PFSK-1 (cell line): ENCODE measurements at regions not wholly inside any gene's neighbourhood (a gene's known extent, or its start where the extent isn't known, plus 50 kb on each side); places are given as distances from the start of the nearest gene placed in this dataset.

Source experiments
- FOXP2 ChIP-seq: optimal IDR thresholded peaks from 2 replicates; pipeline ENCODE3; 2011; ENCODE audit warnings: borderline replicate concordance, control low read depth, inconsistent platforms; ENCODE audit not compliant: insufficient read depth; ENCODE audit errors: extremely low read length, extremely low read depth
- POLR2AphosphoS5 ChIP-seq: IDR thresholded peaks from 2 replicates; pipeline ENCODE4 v1.6.1; 2012; ENCODE audit warnings: low read depth, mild to moderate bottlenecking, control low read depth, low read length, moderate library complexity
- SIN3A ChIP-seq: IDR thresholded peaks from 2 replicates; pipeline ENCODE4 v1.6.1; 2012; ENCODE audit warnings: mild to moderate bottlenecking, low read length, moderate library complexity, borderline replicate concordance; ENCODE audit not compliant: insufficient read depth
- TAF1 ChIP-seq: IDR thresholded peaks from 2 replicates; pipeline ENCODE4 v1.6.1; 2012; ENCODE audit warnings: low read length, control low read depth, borderline replicate concordance; ENCODE audit not compliant: insufficient read depth
- TF ChIP-seq, protein P1 (sequence below), 2 experiments: IDR thresholded peaks; 2 replicates each; pipeline versions ENCODE4 v1.6.1 to v1.8.0; 2011 to 2012; ENCODE audit warnings: low read depth in 2 of 2, low read length in 2 of 2, control low read depth in 1 of 2, inconsistent platforms in 1 of 2, mild to moderate bottlenecking in 1 of 2, moderate library complexity in 1 of 2; ENCODE audit not compliant: insufficient read depth in 1 of 2

DNA sequence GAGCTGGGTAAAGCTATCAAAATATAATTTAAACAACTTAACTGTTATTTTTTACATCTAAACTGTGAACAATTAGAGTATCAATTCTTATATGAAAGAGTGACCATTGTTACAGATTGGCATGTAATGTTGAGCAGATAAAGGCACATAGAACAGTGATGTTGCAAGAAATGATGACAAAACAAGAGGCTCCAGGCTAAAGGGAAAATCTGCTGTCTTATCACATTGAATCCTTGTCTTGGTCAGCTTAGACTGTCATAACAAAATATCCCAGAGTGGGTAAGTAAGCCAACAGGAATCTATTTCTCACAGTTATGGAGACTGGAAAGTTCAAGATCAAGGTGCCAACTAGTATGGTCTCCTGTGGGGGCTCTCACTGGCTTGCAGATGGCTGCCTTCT is 154.1 kb upstream of the PPP3CA start:
- TF ChIP-seq TAF1 (no peak), FOXP2 (no peak), POLR2AphosphoS5 (no peak), SIN3A (no peak)
- TF ChIP-seq, protein P1, sequence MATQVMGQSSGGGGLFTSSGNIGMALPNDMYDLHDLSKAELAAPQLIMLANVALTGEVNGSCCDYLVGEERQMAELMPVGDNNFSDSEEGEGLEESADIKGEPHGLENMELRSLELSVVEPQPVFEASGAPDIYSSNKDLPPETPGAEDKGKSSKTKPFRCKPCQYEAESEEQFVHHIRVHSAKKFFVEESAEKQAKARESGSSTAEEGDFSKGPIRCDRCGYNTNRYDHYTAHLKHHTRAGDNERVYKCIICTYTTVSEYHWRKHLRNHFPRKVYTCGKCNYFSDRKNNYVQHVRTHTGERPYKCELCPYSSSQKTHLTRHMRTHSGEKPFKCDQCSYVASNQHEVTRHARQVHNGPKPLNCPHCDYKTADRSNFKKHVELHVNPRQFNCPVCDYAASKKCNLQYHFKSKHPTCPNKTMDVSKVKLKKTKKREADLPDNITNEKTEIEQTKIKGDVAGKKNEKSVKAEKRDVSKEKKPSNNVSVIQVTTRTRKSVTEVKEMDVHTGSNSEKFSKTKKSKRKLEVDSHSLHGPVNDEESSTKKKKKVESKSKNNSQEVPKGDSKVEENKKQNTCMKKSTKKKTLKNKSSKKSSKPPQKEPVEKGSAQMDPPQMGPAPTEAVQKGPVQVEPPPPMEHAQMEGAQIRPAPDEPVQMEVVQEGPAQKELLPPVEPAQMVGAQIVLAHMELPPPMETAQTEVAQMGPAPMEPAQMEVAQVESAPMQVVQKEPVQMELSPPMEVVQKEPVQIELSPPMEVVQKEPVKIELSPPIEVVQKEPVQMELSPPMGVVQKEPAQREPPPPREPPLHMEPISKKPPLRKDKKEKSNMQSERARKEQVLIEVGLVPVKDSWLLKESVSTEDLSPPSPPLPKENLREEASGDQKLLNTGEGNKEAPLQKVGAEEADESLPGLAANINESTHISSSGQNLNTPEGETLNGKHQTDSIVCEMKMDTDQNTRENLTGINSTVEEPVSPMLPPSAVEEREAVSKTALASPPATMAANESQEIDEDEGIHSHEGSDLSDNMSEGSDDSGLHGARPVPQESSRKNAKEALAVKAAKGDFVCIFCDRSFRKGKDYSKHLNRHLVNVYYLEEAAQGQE (IDR thresholded peaks at IDR 0.05; ENCODE audit: insufficient read depth in 1 of 2, low read depth in 2 of 2, low read length in 2 of 2): no peak

GRCh38 chr4:101500742-101501141 is 153.4 kb upstream of the PPP3CA start:
- TF ChIP-seq TAF1 (no peak), POLR2AphosphoS5 (no peak), SIN3A (no peak), FOXP2 (no peak)

GRCh38 chr4:101475246-101475645 is 127.9 kb upstream of the PPP3CA start:
- TF ChIP-seq FOXP2: no peak
- TF ChIP-seq, protein P1 (IDR thresholded peaks at IDR 0.05; ENCODE audit: insufficient read depth in 1 of 2, low read depth in 2 of 2, low read length in 2 of 2): no peak
- no peak for TF ChIP-seq SIN3A
- TF ChIP-seq TAF1: no peak
- TF ChIP-seq POLR2AphosphoS5: no peak

DNA sequence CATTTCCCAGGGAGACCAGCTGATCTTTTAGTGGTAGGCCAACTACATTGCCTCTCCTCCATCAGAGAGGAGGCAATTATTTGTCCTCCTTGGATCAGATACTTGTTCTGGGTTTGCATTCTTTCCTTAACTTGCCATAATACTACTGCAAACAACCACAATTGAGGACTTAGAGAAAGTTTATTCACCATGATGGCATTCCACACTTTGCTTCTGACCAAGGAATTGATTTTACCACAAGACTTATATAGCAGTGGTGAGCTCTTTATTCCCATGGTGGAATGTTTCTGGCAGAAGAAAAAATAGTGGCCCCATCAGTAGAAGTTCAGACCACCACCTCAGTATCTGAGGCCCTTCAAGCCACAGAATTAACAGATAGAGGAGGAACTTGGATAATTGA is 123.9 kb upstream of the PPP3CA start:
- TF ChIP-seq POLR2AphosphoS5: no peak
- no peak for TF ChIP-seq SIN3A
- TF ChIP-seq TAF1: no peak
- TF ChIP-seq FOXP2: no peak
- TF ChIP-seq, protein P1 (IDR thresholded peaks at IDR 0.05; ENCODE audit: insufficient read depth in 1 of 2, low read depth in 2 of 2, low read length in 2 of 2): no peak

GRCh38 chr4:101464596-101464995 is 117.3 kb upstream of the PPP3CA start:
- TF ChIP-seq, protein P1 (IDR thresholded peaks at IDR 0.05; ENCODE audit: insufficient read depth in 1 of 2, low read depth in 2 of 2, low read length in 2 of 2): no peak
- no peak for TF ChIP-seq POLR2AphosphoS5
- no peak for TF ChIP-seq TAF1
- no peak for TF ChIP-seq SIN3A
- no peak for TF ChIP-seq FOXP2

GRCh38 chr4:101458914-101459313 is 111.6 kb upstream of the PPP3CA start:
- no peak for TF ChIP-seq FOXP2
- no peak for TF ChIP-seq POLR2AphosphoS5
- TF ChIP-seq TAF1: no peak
